Immature natural killer cell (primary cell): ENCODE measurements at regions not wholly inside any gene's neighbourhood (a gene's known extent, or its start where the extent isn't known, plus 50 kb on each side); places are given as distances from the start of the nearest gene placed in this dataset.
"Not testable (repeated sequence)": the region's sequence is repeated elsewhere in the genome, so short reads cannot be mapped to it uniquely, and the experiment has no call there.

Source experiments
- DNase-seq, 3 donors: peaks; one replicate each; pipeline ENCODE4 v3.0.0; 2022; ENCODE audit warnings: mixed read lengths in 1 of 3
- H3K27ac Mint-ChIP-seq, 6 donors: one replicate each; pipeline ENCODE4 v1.8.0; 2020; ENCODE audit warnings: mixed read lengths in 6 of 6, mild to moderate bottlenecking in 5 of 6, inconsistent platforms in 4 of 6, moderate library complexity in 3 of 6
- H3K27me3 Mint-ChIP-seq, 3 donors: one replicate each; pipeline ENCODE4 v1.8.0; 2020 to 2021; ENCODE audit warnings: low read depth in 3 of 3, mild to moderate bottlenecking in 3 of 3, mixed read lengths in 3 of 3, moderate library complexity in 3 of 3, inconsistent platforms in 1 of 3
- H3K36me3 Mint-ChIP-seq, 3 donors: one replicate each; pipeline ENCODE4 v1.8.0; 2020; ENCODE audit warnings: mixed read lengths in 3 of 3, inconsistent platforms in 2 of 3, mild to moderate bottlenecking in 2 of 3
- H3K4me1 Mint-ChIP-seq, 2 donors: one replicate each; pipeline ENCODE4 v1.8.0; 2020; ENCODE audit warnings: inconsistent platforms in 2 of 2, mild to moderate bottlenecking in 2 of 2, mixed read lengths in 2 of 2, moderate library complexity in 1 of 2
- H3K4me3 Mint-ChIP-seq, 5 donors: one replicate each; pipeline ENCODE4 v1.8.0; 2020; ENCODE audit warnings: mild to moderate bottlenecking in 5 of 5, mixed read lengths in 5 of 5, inconsistent platforms in 3 of 5, moderate library complexity in 3 of 5
- H3K9me3 Mint-ChIP-seq, 6 donors: one replicate each; pipeline ENCODE4 v1.8.0; 2020; ENCODE audit warnings: mild to moderate bottlenecking in 6 of 6, mixed read lengths in 6 of 6, inconsistent platforms in 4 of 6, moderate library complexity in 3 of 6

DNA sequence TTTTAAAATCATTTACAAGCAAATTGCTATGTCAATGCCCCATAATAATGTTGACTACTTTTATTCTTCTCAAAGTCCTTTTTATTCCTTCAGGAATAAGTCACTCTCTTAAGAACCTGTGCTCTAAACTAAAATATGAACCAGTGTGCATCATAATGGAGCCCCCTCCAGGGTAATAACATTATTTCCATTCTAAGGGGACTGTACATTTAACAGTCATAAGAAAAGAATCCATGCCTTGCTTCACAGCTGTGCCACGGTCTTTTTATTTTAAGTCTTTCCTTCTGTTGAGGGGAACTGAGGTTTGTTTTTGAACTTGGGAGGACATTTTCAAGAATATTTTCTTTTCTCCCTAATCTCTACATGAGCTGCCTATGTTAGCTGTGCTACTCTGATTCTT, 297.6 kb downstream of the MAN2A1 start:
- Mint-ChIP-seq H3K27ac (no peak overlapping the region), H3K4me3 (no peak overlapping the region), H3K36me3 (no peaks in the 10 kb centered on the region), H3K4me1 (no peaks in the 10 kb centered on the region), H3K9me3 (peaks cover 0 to 2% (median 0%) of the 10 kb centered on the region in 6 donors), H3K27me3 (peaks cover 0 to 8% (median 4%) of the 10 kb centered on the region in 3 donors)
- no peak for DNase-seq

- peaks cover 0 to 2% (median 0%) of the 10 kb centered on the region in 6 donors for H3K9me3 Mint-ChIP-seq
- no peak overlapping the region for H3K27ac Mint-ChIP-seq
- DNase-seq: no peak
- H3K4me1 Mint-ChIP-seq: no peaks in the 10 kb centered on the region
- H3K27me3 Mint-ChIP-seq: peaks cover 0 to 8% (median 4%) of the 10 kb centered on the region in 3 donors
- no peak overlapping the region for H3K4me3 Mint-ChIP-seq
- H3K36me3 Mint-ChIP-seq: no peaks in the 10 kb centered on the region
Measured at GRCh38 chr5:109987970-109988369, 298.2 kb downstream of the MAN2A1 start.

DNA sequence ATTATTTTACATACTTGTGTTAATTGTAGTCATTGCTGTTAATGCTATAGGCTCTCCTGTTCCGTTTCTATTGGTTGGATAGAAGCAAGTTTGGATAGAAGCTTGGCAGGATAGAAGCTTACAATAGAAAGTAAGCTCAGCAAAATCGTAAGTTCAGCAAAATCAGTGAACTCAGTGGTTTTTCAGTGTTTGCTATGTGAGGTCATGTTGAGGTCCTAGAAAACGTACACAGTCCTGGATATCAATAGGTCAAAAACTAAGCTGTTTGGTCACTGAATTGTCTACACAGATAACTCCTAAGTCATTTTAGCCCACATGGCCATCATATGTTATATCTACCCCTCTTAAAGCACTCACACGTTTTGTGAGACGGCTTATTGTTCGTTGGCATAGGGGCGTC, 299.4 kb downstream of the MAN2A1 start:
- Mint-ChIP-seq H3K4me3 (no peak overlapping the region), H3K4me1 (no peaks in the 10 kb centered on the region), H3K9me3 (peaks cover 0 to 2% (median 0%) of the 10 kb centered on the region in 6 donors), H3K36me3 (no peaks in the 10 kb centered on the region), H3K27ac (no peak overlapping the region), H3K27me3 (peaks cover 0 to 8% (median 4%) of the 10 kb centered on the region in 3 donors)
- DNase-seq: no peak

DNA sequence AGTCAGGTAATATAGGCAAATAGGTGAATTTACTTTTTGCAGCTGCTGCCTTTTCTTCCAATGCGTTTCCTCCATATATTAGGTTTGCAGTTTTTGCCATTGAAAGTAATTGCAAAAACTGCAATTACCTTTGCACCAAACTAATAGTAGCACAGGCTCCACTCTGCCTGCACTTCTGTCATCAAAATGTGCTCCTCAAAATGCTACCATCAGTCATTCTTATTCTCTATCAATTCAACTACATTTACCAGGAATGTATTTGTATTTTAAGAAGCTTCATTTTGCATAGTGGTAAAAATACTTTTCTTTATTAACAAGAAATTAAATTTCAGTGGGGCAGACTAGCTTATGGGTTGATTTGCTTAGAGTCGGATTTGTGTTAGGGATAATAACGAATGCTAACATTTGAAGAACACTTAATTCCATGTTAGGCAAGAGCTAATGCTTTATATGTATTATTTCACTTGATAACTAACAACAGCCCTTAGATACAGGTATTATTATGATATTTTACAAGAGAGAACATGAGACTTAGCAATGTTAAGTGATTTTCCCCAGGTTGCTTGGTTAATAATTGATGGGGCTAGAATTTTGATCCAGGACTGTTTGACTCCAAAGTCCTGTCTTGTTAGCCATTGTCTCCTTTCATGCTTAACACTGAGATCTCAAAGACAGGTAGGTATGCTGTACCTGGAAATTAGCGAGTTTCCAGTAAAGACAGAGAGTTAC, 300.4 kb downstream of the MAN2A1 start:
- Mint-ChIP-seq H3K4me3 (no peak overlapping the region), H3K4me1 (no peaks in the 10 kb centered on the region), H3K9me3 (peaks cover 0 to 2% (median 0%) of the 10 kb centered on the region in 6 donors), H3K36me3 (no peaks in the 10 kb centered on the region), H3K27me3 (peaks cover 2 to 8% (median 4%) of the 10 kb centered on the region in 3 donors), H3K27ac (no peak overlapping the region)
- no peak for DNase-seq

DNA sequence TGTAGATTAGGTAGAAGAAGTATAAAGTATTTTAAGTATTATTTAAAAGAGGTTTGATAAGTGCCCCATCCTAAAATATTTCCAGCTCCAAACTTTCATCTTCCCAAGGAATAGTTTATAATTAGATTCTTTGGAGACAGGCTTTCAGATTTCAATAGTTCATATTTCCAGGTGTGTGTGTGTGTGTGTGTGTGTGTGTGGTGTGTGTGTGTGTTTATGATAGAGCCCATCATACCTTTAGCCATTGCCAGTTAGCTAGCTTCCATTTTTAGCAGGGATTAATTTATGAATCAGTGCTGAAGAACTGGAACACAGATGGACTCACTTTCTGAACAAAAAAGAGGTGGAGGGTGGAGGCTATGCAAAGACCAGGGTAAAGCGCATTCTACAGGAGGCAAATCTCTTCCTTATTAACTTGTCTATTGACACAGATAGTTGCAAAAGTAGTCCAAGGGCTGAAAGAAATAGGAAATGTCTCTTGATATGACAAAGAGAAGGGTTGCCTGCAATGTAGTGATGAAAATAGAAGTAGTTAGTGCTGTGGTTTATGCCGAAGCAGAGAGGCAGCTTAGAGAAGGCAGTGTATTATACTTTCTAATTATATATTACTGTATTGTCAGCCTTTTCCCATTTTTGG, 301.1 kb downstream of the MAN2A1 start:
- Mint-ChIP-seq H3K4me1 (no peaks in the 10 kb centered on the region), H3K9me3 (peaks cover 0 to 2% (median 0%) of the 10 kb centered on the region in 6 donors), H3K27ac (no peak overlapping the region), H3K36me3 (no peaks in the 10 kb centered on the region), H3K4me3 (no peak overlapping the region), H3K27me3 (peaks cover 2 to 6% (median 2%) of the 10 kb centered on the region in 3 donors)
- no peak for DNase-seq

- no peak for DNase-seq
- Mint-ChIP-seq H3K27ac (no peak overlapping the region), H3K36me3 (no peaks in the 10 kb centered on the region), H3K4me3 (no peak overlapping the region), H3K4me1 (no peaks in the 10 kb centered on the region), H3K27me3 (peaks cover 2 to 6% (median 3%) of the 10 kb centered on the region in 3 donors), H3K9me3 (no peaks in the 10 kb centered on the region)
Measured at GRCh38 chr5:109992264-109992915, 302.7 kb downstream of the MAN2A1 start.

DNA sequence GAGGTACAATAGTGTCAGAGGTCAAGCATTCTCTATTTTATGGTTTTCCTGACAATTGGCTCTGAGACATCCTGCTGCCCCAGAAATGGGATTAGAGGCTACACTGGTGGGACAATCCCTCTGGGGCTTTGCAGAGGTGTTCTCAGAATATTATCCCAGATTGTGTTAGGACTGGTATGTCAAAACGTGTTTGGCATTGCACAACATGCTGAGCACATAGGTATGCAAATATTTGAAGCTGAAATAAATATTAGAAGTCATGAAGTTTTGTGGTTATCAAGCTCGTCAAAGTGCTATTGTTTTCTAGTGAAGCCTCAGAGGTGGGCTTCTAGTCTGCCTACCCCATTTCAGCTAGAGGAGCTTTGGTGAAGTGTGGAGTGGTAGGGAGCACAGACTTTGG, 304.4 kb downstream of the MAN2A1 start:
- DNase-seq: no peak
- H3K27ac Mint-ChIP-seq: no peak overlapping the region
- no peaks in the 10 kb centered on the region for H3K9me3 Mint-ChIP-seq
- H3K36me3 Mint-ChIP-seq: no peaks in the 10 kb centered on the region
- peaks cover 2 to 4% (median 4%) of the 10 kb centered on the region in 3 donors for H3K27me3 Mint-ChIP-seq
- no peaks in the 10 kb centered on the region for H3K4me1 Mint-ChIP-seq
- no peak overlapping the region for H3K4me3 Mint-ChIP-seq

- no peak overlapping the region for H3K27ac Mint-ChIP-seq
- H3K36me3 Mint-ChIP-seq: no peaks in the 10 kb centered on the region
- peaks cover 2 to 5% (median 3%) of the 10 kb centered on the region in 3 donors for H3K27me3 Mint-ChIP-seq
- no peak overlapping the region for H3K4me3 Mint-ChIP-seq
- peaks cover 12 to 14% of the 10 kb centered on the region in 2 donors for H3K4me1 Mint-ChIP-seq
- DNase-seq: no peak
- no peaks in the 10 kb centered on the region for H3K9me3 Mint-ChIP-seq
Measured at GRCh38 chr5:109996246-109996645, 306.5 kb downstream of the MAN2A1 start.

- no peak for DNase-seq
- no peaks in the 10 kb centered on the region for H3K36me3 Mint-ChIP-seq
- peaks cover 12 to 17% of the 10 kb centered on the region in 2 donors for H3K4me1 Mint-ChIP-seq
- H3K27ac Mint-ChIP-seq: no peak overlapping the region
- H3K4me3 Mint-ChIP-seq: no peak overlapping the region
- H3K9me3 Mint-ChIP-seq: no peaks in the 10 kb centered on the region
- H3K27me3 Mint-ChIP-seq: peaks cover 0 to 5% (median 3%) of the 10 kb centered on the region in 3 donors
Measured at GRCh38 chr5:109997161-109997560, 307.4 kb downstream of the MAN2A1 start.

- no peak for DNase-seq
- no peaks in the 10 kb centered on the region for H3K9me3 Mint-ChIP-seq
- peaks cover 12 to 17% of the 10 kb centered on the region in 2 donors for H3K4me1 Mint-ChIP-seq
- peaks cover 0 to 5% (median 3%) of the 10 kb centered on the region in 3 donors for H3K27me3 Mint-ChIP-seq
- no peak overlapping the region for H3K4me3 Mint-ChIP-seq
- no peak overlapping the region for H3K27ac Mint-ChIP-seq
- H3K36me3 Mint-ChIP-seq: no peaks in the 10 kb centered on the region
Measured at GRCh38 chr5:109998208-109998607, 308.5 kb downstream of the MAN2A1 start.

- no peaks in the 10 kb centered on the region for H3K9me3 Mint-ChIP-seq
- no peak overlapping the region for H3K4me3 Mint-ChIP-seq
- no peak for DNase-seq
- H3K27me3 Mint-ChIP-seq: peaks cover 0 to 5% (median 3%) of the 10 kb centered on the region in 3 donors
- peaks cover 12 to 17% of the 10 kb centered on the region in 2 donors for H3K4me1 Mint-ChIP-seq
- no peaks in the 10 kb centered on the region for H3K36me3 Mint-ChIP-seq
- no peak overlapping the region for H3K27ac Mint-ChIP-seq
Measured at GRCh38 chr5:109998726-109999125, 309.0 kb downstream of the MAN2A1 start.

- Mint-ChIP-seq H3K9me3 (peaks cover 0 to 2% (median 0%) of the 10 kb centered on the region in 6 donors), H3K27me3 (peaks cover 0 to 5% (median 3%) of the 10 kb centered on the region in 3 donors), H3K36me3 (no peaks in the 10 kb centered on the region), H3K27ac (no peak overlapping the region), H3K4me3 (no peak overlapping the region), H3K4me1 (peaks cover 14 to 19% of the 10 kb centered on the region in 2 donors)
- no peak for DNase-seq
Measured at GRCh38 chr5:110001648-110002047, 311.9 kb downstream of the MAN2A1 start.

DNA sequence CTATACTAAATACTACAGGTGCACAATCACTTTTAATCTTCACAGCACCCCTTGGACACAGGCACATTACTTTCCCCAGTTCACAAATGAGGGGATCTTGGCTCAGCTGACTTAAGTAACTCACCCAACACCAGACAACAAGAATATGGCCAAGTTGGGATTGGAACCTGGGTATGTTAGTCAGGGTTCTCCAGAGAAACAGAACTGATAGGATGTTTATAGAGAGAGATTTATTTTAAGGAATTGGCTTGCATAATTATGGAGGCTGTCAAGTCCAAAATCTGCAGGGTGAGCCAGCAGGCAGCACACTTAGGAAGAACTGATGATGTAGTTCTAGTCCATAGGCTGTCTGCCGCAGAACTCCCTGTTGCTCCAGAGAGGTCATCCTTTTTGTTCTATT, 312.9 kb downstream of the MAN2A1 start:
- Mint-ChIP-seq H3K27ac (no peak overlapping the region), H3K4me1 (peaks cover 24 to 29% of the 10 kb centered on the region in 2 donors), H3K4me3 (no peak overlapping the region), H3K27me3 (peaks cover 0 to 5% (median 3%) of the 10 kb centered on the region in 3 donors), H3K36me3 (no peaks in the 10 kb centered on the region), H3K9me3 (peaks cover 0 to 2% (median 0%) of the 10 kb centered on the region in 6 donors)
- no peak for DNase-seq

DNA sequence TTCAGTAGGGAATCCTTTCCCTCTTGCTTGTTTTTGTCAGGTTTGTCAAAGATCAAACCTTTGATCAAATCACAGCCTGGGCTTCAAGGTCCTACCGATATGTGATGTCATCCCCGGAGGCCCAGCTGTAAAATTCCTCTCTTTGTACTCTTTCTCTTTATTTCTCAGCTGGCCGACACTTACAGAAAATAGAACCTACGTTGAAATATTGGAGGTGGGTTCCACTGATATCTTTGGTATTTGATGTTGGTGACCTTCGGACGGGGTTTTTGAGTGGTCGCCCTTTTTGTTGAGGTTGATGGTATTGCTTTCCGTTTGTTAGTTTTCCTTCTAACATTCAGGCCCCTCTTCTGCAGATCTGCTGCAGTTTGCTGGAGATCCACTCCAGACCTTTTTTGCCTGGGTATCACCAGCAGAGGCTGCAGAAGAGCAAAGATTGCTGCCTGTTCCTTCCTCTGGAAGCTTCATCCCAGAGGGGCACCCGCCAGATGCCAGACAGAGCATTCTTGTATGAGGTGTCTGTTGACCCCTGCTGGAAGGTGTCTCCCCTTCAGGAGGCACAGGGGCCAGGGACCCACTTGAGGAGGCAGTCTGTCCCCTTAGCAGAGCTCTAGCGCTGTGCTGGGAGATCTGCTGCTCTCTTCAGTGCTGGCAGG, 316.3 kb downstream of the MAN2A1 start:
- H3K27me3 Mint-ChIP-seq, H3K4me3 Mint-ChIP-seq, H3K36me3 Mint-ChIP-seq, H3K9me3 Mint-ChIP-seq, DNase-seq, H3K27ac Mint-ChIP-seq: not testable (repeated sequence)
- H3K4me1 Mint-ChIP-seq: peaks cover 13 to 16% of the 10 kb centered on the region in 2 donors
